CD8-positive, alpha-beta memory T cell (primary cell): ENCODE measurements at regions not wholly inside any gene's neighbourhood (a gene's known extent, or its start where the extent isn't known, plus 50 kb on each side); places are given as distances from the start of the nearest gene placed in this dataset.

Source experiments
- CTCF ChIA-PET: fragments of 350-600 bp; sonication (Branson Sonifier 250); formaldehyde crosslinking; loops from one replicate; lab custom pipeline; 2021; ENCODE audit warnings: antibody characterized with exemption; lab: Charles Lee
- POLR2A ChIA-PET: fragments of 350-600 bp; sonication (Branson Sonifier 250); formaldehyde crosslinking; loops from one replicate; lab custom pipeline; 2021; ENCODE audit warnings: antibody characterized with exemption; lab: Charles Lee
- DNase-seq, 5 donors: peaks; one replicate each; pipeline versions ENCODE4 v3.0.0 to v3.0.0-alpha.2; 2020 to 2022; ENCODE audit warnings: mixed read lengths in 1 of 5
- H3K27ac ChIP-seq: one replicate; pipeline ENCODE4 v1.7.0; 2013; ENCODE audit warnings: low read depth, mild to moderate bottlenecking, low read length, moderate library complexity
- H3K27me3 ChIP-seq: 2 replicates; pipeline ENCODE4 v1.7.0; 2013; ENCODE audit warnings: low read length, mild to moderate bottlenecking; ENCODE audit not compliant: insufficient read depth, poor library complexity, severe bottlenecking
- H3K36me3 ChIP-seq: 2 replicates; pipeline ENCODE4 v1.7.0; 2013; ENCODE audit warnings: mild to moderate bottlenecking, low read length, moderate library complexity; ENCODE audit not compliant: insufficient read depth
- H3K4me1 ChIP-seq: 2 replicates; pipeline ENCODE4 v1.7.0; 2013; ENCODE audit warnings: mild to moderate bottlenecking, low read length, moderate library complexity; ENCODE audit not compliant: insufficient read depth
- H3K4me3 ChIP-seq: 2 replicates; pipeline ENCODE4 v1.7.0; 2013; ENCODE audit warnings: mild to moderate bottlenecking, low read length
- H3K9me3 ChIP-seq: 2 replicates; pipeline ENCODE4 v1.7.0; 2013; ENCODE audit warnings: mild to moderate bottlenecking, low read length
- H3K27ac Mint-ChIP-seq, 8 donors: one replicate each; pipeline ENCODE4 v1.8.0; 2020 to 2021; ENCODE audit warnings: mixed read lengths in 8 of 8, mild to moderate bottlenecking in 6 of 8, inconsistent platforms in 3 of 8, moderate library complexity in 3 of 8
- H3K27me3 Mint-ChIP-seq, 2 donors: one replicate each; pipeline ENCODE4 v1.8.0; 2020 to 2021; ENCODE audit warnings: mixed read lengths in 2 of 2, mild to moderate bottlenecking in 1 of 2, moderate library complexity in 1 of 2
- H3K36me3 Mint-ChIP-seq, 3 donors: one replicate each; pipeline ENCODE4 v1.8.0; 2020 to 2021; ENCODE audit warnings: mixed read lengths in 3 of 3, inconsistent platforms in 1 of 3, mild to moderate bottlenecking in 1 of 3
- H3K4me1 Mint-ChIP-seq, 3 donors: one replicate each; pipeline ENCODE4 v1.8.0; 2020 to 2021; ENCODE audit warnings: mixed read lengths in 3 of 3, inconsistent platforms in 1 of 3, mild to moderate bottlenecking in 1 of 3
- H3K4me3 Mint-ChIP-seq, 7 donors: one replicate each; pipeline ENCODE4 v1.8.0; 2020 to 2021; ENCODE audit warnings: mixed read lengths in 7 of 7, mild to moderate bottlenecking in 6 of 7, moderate library complexity in 4 of 7, inconsistent platforms in 2 of 7
- H3K9me3 Mint-ChIP-seq, 5 donors: one replicate each; pipeline ENCODE4 v1.8.0; 2020 to 2022; ENCODE audit warnings: mixed read lengths in 5 of 5, mild to moderate bottlenecking in 3 of 5, moderate library complexity in 2 of 5, inconsistent platforms in 1 of 5

DNA sequence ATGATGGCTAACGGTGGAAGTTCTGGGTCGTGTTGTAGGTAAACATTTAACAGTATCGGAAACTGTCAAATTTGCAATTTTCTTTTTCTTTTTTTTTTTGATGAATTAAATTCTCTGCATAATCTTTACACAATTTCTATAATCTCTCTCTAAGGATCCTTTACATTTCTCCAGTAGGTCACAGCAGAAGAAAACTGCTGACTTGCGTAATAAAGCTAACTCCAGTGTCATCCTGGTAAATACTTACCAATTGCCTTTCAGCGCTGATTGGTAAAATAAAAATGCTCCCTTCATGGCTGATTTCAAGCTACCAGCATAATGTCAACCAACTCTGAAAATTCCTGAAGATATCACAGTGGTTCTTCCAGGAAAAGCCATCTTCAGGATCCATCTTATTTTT, 510.5 kb upstream of the ATXN8OS start:
- Histone ChIP-seq H3K27me3 (no peaks in the 10 kb centered on the region), H3K36me3 (no peaks in the 10 kb centered on the region), H3K4me1 (no peaks in the 10 kb centered on the region), H3K9me3 (no peaks in the 10 kb centered on the region), H3K27ac (no peak overlapping the region), H3K4me3 (no peak overlapping the region)
- no peak for DNase-seq
- no peaks in the 10 kb centered on the region for H3K4me1 Mint-ChIP-seq
- H3K4me3 Mint-ChIP-seq, result no peak overlapping the region
- no peaks in the 10 kb centered on the region for H3K36me3 Mint-ChIP-seq
- CTCF ChIA-PET, result no interaction called here
- peaks cover 2 to 16% (median 8%) of the 10 kb centered on the region in 5 donors for H3K9me3 Mint-ChIP-seq
- no peaks in the 10 kb centered on the region for H3K27me3 Mint-ChIP-seq
- no peak overlapping the region for H3K27ac Mint-ChIP-seq
- POLR2A ChIA-PET, result no interaction called here

DNA sequence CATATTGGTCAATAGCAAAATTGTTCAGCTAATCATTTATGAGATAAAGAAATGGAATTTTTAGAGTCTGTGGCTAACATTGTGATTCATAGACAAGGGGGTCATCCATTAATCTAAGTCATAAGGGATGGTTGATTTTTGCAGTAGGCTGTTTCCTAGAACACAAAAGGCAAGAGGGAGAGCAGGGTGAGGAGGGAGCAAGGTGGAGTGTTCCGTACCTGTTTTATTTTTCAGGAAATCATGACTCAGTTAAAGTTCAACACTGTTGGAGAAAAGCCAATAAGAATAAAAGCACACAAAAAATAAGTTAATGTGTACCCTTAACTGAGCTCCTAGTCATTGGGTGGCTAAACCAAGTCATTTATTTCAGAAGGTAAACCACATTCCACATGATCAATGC, 512.4 kb upstream of the ATXN8OS start:
- ChIA-PET POLR2A (no interaction called here), CTCF (no interaction called here)
- Histone ChIP-seq H3K27ac (no peak overlapping the region), H3K4me1 (no peaks in the 10 kb centered on the region), H3K4me3 (no peak overlapping the region), H3K27me3 (no peaks in the 10 kb centered on the region), H3K9me3 (no peaks in the 10 kb centered on the region), H3K36me3 (no peaks in the 10 kb centered on the region)
- Mint-ChIP-seq H3K27ac (no peak overlapping the region), H3K4me1 (no peaks in the 10 kb centered on the region), H3K9me3 (peaks cover 2 to 13% (median 5%) of the 10 kb centered on the region in 5 donors), H3K36me3 (no peaks in the 10 kb centered on the region), H3K4me3 (no peak overlapping the region), H3K27me3 (no peaks in the 10 kb centered on the region)
- no peak for DNase-seq

DNA sequence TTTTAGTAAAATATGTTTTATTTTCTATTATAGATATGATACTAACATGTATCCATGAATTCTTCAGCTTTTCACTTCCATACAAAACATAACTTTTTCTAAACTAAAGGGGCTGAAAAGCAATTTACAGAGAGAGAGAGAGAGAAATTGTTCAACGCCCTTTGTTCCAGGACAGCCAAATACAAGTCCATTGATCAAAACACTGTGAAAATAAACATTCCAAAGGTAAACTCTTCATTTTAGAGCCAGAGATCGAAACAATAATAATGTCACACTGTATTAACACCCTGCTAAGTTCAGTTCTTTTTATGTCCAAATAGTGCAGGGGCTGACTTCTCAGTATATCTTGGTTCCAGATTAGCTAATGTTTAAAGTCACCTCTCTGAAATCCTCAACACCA, 516.2 kb upstream of the ATXN8OS start:
- no peaks in the 10 kb centered on the region for H3K27me3 ChIP-seq
- CTCF ChIA-PET, result no interaction called here
- no peak overlapping the region for H3K4me3 Mint-ChIP-seq
- H3K9me3 Mint-ChIP-seq, result peaks cover 0 to 26% (median 7%) of the 10 kb centered on the region in 5 donors
- H3K27me3 Mint-ChIP-seq, result no peaks in the 10 kb centered on the region
- no peak overlapping the region for H3K27ac Mint-ChIP-seq
- POLR2A ChIA-PET, result no interaction called here
- no peak overlapping the region for H3K4me3 ChIP-seq
- no peak overlapping the region for H3K27ac ChIP-seq
- H3K9me3 ChIP-seq, result no peaks in the 10 kb centered on the region
- no peaks in the 10 kb centered on the region for H3K4me1 ChIP-seq
- H3K4me1 Mint-ChIP-seq, result no peaks in the 10 kb centered on the region
- no peak for DNase-seq
- no peaks in the 10 kb centered on the region for H3K36me3 Mint-ChIP-seq
- H3K36me3 ChIP-seq, result no peaks in the 10 kb centered on the region

DNA sequence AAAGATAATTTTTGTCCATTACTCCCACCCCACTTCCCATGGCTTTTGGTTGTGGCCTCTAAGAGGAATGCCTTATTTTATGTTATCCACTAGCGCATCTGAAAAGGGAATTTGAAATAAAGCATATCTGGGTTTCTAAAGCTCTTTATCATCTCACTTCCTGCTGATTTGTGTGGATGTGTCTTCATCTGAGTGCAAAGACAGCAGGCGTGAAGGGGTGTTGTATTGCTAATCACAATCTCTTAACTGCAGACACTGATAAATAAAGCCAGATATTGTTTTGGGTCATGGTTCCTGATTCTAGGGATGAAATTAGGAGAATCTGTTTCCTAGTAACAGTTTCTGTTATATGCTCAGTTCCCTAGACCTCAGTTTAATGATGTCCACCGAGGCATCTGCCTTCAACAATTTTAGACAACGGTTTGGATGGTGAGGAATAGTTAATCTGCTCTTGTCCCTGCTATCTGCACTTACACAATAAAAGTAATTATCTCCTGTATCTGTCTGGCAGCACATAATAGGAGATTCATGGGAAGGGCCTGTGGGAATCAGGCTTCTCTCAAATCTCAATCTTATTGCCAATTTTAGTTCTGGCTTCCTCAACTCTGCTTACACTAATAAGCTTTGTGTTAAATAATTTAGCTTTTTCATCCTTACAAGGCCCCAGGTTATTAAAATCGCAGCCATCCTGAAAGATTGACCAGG, 517.9 kb upstream of the ATXN8OS start:
- H3K4me3 Mint-ChIP-seq, result no peak overlapping the region
- peaks cover 4 to 30% (median 10%) of the 10 kb centered on the region in 5 donors for H3K9me3 Mint-ChIP-seq
- no peaks in the 10 kb centered on the region for H3K4me1 Mint-ChIP-seq
- DNase-seq, result no peak
- ChIA-PET CTCF (no interaction called here), POLR2A (no interaction called here)
- no peaks in the 10 kb centered on the region for H3K36me3 Mint-ChIP-seq
- Histone ChIP-seq H3K9me3 (no peaks in the 10 kb centered on the region), H3K27me3 (no peaks in the 10 kb centered on the region), H3K36me3 (no peaks in the 10 kb centered on the region), H3K4me1 (no peaks in the 10 kb centered on the region), H3K27ac (no peak overlapping the region), H3K4me3 (no peak overlapping the region)
- no peaks in the 10 kb centered on the region for H3K27me3 Mint-ChIP-seq
- H3K27ac Mint-ChIP-seq, result no peak overlapping the region

DNA sequence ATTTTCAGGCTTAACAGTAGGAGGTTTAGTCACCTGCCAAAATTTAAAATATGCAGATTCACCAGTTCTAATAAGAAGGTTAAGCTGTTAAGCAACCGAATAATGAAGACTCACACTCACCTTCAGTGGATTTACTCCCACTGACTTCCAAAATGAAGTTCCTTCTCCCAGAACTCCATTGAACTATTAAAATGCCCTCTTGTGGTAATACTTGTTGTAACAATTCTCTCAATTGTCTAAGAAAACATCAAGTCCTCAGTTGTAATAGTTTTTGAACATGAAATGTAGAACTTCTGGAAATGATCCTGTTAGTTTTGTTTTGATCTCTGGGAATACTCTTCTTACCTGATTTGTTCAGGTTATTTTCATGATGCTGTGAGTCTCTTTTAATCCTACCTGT, 522.0 kb upstream of the ATXN8OS start:
- H3K27ac ChIP-seq, result no peak overlapping the region
- Mint-ChIP-seq H3K36me3 (no peaks in the 10 kb centered on the region), H3K27me3 (no peaks in the 10 kb centered on the region), H3K4me1 (no peaks in the 10 kb centered on the region), H3K27ac (no peak overlapping the region), H3K9me3 (peaks cover 5 to 28% (median 9%) of the 10 kb centered on the region in 5 donors), H3K4me3 (no peak overlapping the region)
- H3K36me3 ChIP-seq, result no peaks in the 10 kb centered on the region
- no peaks in the 10 kb centered on the region for H3K4me1 ChIP-seq
- no peaks in the 10 kb centered on the region for H3K9me3 ChIP-seq
- H3K27me3 ChIP-seq, result no peaks in the 10 kb centered on the region
- POLR2A ChIA-PET, result no interaction called here
- H3K4me3 ChIP-seq, result no peak overlapping the region
- CTCF ChIA-PET, result no interaction called here
- no peak for DNase-seq

DNA sequence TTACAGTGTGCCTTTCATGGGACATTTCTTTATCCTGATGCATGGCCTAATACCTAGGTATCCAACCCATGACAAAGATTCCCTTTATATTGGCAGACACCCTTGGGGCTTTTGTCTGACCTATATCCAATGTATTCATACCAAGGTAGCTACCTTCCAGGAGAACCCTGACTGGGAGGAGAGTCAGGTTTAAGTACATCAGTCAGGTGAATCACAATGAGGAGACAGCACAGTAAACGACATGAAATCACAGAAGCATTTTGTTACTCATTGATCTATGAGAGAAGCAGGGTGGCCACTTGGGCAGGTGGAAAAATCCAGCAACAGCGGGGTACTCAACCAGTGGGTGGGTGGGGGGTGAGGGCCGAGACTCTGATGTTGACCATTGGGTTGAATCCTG, 527.4 kb upstream of the ATXN8OS start:
- H3K4me3 Mint-ChIP-seq, result no peak overlapping the region

DNA sequence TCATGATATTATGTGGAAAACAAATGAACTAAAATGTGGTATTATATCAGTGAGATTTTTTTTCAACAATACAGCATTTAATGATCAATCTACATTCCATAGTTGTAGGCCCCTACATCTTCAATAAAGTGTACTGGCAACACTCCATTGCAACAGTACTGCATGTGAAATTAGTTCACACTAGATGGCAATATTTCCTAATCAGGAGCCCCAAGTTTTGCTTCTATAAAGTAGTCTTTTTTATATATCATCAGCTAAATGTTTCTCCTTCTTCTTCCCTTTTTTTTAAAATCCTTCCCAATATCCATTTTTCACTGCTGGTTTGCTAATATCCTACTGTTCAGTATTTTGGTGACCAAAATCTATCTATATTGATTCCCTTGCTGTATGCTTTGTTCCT, 528.3 kb upstream of the ATXN8OS start:
- ChIA-PET CTCF (no interaction called here), POLR2A (no interaction called here)
- no peaks in the 10 kb centered on the region for H3K9me3 ChIP-seq
- no peak overlapping the region for H3K4me3 Mint-ChIP-seq
- H3K4me1 Mint-ChIP-seq, result no peaks in the 10 kb centered on the region
- H3K36me3 Mint-ChIP-seq, result no peaks in the 10 kb centered on the region
- H3K27ac ChIP-seq, result no peak overlapping the region
- H3K4me3 ChIP-seq, result no peak overlapping the region
- H3K27me3 ChIP-seq, result no peaks in the 10 kb centered on the region
- no peaks in the 10 kb centered on the region for H3K36me3 ChIP-seq
- DNase-seq, result no peak
- H3K27me3 Mint-ChIP-seq, result no peaks in the 10 kb centered on the region
- peaks cover 3 to 21% (median 5%) of the 10 kb centered on the region in 5 donors for H3K9me3 Mint-ChIP-seq
- no peak overlapping the region for H3K27ac Mint-ChIP-seq
- H3K4me1 ChIP-seq, result no peaks in the 10 kb centered on the region

More for the DNA sequence above, 527.4 kb upstream of the ATXN8OS start:
- DNase-seq, result no peak
- H3K9me3 Mint-ChIP-seq, result peaks cover 4 to 25% (median 6%) of the 10 kb centered on the region in 5 donors
- no peaks in the 10 kb centered on the region for H3K27me3 ChIP-seq
- H3K4me3 ChIP-seq, result no peak overlapping the region
- H3K27me3 Mint-ChIP-seq, result no peaks in the 10 kb centered on the region
- no peak overlapping the region for H3K27ac ChIP-seq
- ChIA-PET POLR2A (no interaction called here), CTCF (no interaction called here)
- no peaks in the 10 kb centered on the region for H3K4me1 Mint-ChIP-seq
- no peaks in the 10 kb centered on the region for H3K36me3 ChIP-seq
- H3K9me3 ChIP-seq, result no peaks in the 10 kb centered on the region
- H3K4me1 ChIP-seq, result no peaks in the 10 kb centered on the region
- H3K27ac Mint-ChIP-seq, result no peak overlapping the region
- H3K36me3 Mint-ChIP-seq, result no peaks in the 10 kb centered on the region

DNA sequence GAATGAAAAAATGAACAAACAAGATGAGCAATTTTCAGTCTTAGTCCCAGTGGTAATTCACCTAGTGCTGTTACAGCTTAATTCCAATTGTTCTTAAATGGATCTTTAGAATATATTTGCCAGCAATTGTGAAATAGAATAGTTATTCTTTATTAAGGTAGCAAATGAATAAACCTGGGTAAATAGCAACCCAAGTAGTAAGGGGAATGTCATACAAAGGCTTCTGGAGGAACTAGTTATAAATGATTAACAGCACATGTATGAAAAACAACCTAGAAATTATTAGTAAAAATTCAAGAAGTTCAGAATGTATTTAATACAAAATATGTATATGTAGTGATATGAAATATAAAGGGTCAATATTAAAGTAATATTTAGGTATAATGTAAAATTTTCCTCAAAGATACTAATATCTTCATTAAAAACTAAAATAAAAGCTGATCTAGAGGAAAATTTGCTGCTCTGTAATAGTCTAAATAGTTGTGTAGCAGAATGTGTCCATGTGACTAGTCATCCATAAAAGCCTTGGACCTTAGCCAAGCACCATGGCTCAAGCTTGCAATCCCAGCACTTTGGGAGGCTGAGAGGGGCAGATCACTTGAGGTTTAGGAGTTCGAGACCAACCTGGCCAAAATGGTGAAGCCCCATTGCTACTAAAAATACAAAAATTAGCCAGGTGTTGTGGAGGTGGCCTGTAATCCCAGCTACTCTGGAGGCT, 535.9 kb upstream of the ATXN8OS start:
- Mint-ChIP-seq H3K27ac (no peak overlapping the region), H3K27me3 (no peaks in the 10 kb centered on the region), H3K36me3 (no peaks in the 10 kb centered on the region), H3K4me3 (no peak overlapping the region), H3K9me3 (peaks cover 1 to 26% (median 4%) of the 10 kb centered on the region in 5 donors), H3K4me1 (no peaks in the 10 kb centered on the region)
- no peak overlapping the region for H3K27ac ChIP-seq
- ChIA-PET CTCF (no interaction called here), POLR2A (no interaction called here)
- H3K27me3 ChIP-seq, result no peaks in the 10 kb centered on the region
- no peaks in the 10 kb centered on the region for H3K9me3 ChIP-seq
- no peaks in the 10 kb centered on the region for H3K36me3 ChIP-seq
- no peak overlapping the region for H3K4me3 ChIP-seq
- no peak for DNase-seq
- H3K4me1 ChIP-seq, result no peaks in the 10 kb centered on the region
